Fibroblast of mammary gland (primary cell): ENCODE measurements at regions not wholly inside any gene's neighbourhood (a gene's known extent, or its start where the extent isn't known, plus 50 kb on each side); places are given as distances from the start of the nearest gene placed in this dataset.

Experiments
- DNase-seq: peaks from one replicate; pipeline ENCODE4 v3.0.0-alpha.2; 2010; ENCODE audit warnings: low read depth
- H3K4me3 ChIP-seq: 2 replicates; pipeline ENCODE4 v1.5.1; 2011; ENCODE audit warnings: low read depth, mild to moderate bottlenecking, low read length, moderate library complexity; ENCODE audit not compliant: control insufficient read depth
- TF ChIP-seq, protein P1 (sequence below): conservative IDR thresholded peaks from 2 replicates; pipeline ENCODE4 v1.5.1; 2011; ENCODE audit warnings: low read depth, low read length, inconsistent platforms; ENCODE audit not compliant: control insufficient read depth, insufficient read depth

DNA sequence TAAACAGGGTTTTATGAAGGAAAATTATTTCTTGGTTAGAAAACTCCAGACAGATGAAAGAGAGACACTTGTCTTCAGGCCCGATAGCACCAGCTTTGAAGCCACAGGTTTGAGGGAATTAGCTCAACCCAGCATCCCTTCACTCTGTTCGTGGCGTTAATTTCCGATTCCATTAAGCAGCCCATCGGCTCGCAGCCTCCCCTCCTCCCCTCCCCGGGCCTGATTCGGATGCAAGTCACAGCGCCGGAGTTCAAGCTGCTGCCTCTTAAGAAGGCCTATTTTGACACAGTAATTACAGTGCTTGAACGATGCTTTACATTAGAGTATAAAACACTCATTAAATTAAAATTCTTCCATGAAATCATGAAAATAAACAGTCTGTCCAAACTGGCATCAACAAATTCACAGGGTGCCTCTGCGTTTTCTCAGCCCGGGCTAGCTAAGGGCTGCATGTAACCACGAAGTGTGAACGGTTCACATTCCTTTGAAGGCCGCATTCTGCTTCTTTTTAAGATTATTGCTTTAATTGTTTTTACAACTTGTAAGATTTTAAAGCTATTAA is 145.8 kb downstream of the DICER1 start:
- H3K4me3 ChIP-seq: no peak overlapping the region
- TF ChIP-seq, protein P1, sequence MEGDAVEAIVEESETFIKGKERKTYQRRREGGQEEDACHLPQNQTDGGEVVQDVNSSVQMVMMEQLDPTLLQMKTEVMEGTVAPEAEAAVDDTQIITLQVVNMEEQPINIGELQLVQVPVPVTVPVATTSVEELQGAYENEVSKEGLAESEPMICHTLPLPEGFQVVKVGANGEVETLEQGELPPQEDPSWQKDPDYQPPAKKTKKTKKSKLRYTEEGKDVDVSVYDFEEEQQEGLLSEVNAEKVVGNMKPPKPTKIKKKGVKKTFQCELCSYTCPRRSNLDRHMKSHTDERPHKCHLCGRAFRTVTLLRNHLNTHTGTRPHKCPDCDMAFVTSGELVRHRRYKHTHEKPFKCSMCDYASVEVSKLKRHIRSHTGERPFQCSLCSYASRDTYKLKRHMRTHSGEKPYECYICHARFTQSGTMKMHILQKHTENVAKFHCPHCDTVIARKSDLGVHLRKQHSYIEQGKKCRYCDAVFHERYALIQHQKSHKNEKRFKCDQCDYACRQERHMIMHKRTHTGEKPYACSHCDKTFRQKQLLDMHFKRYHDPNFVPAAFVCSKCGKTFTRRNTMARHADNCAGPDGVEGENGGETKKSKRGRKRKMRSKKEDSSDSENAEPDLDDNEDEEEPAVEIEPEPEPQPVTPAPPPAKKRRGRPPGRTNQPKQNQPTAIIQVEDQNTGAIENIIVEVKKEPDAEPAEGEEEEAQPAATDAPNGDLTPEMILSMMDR: no peak
- no peak for DNase-seq

DNA sequence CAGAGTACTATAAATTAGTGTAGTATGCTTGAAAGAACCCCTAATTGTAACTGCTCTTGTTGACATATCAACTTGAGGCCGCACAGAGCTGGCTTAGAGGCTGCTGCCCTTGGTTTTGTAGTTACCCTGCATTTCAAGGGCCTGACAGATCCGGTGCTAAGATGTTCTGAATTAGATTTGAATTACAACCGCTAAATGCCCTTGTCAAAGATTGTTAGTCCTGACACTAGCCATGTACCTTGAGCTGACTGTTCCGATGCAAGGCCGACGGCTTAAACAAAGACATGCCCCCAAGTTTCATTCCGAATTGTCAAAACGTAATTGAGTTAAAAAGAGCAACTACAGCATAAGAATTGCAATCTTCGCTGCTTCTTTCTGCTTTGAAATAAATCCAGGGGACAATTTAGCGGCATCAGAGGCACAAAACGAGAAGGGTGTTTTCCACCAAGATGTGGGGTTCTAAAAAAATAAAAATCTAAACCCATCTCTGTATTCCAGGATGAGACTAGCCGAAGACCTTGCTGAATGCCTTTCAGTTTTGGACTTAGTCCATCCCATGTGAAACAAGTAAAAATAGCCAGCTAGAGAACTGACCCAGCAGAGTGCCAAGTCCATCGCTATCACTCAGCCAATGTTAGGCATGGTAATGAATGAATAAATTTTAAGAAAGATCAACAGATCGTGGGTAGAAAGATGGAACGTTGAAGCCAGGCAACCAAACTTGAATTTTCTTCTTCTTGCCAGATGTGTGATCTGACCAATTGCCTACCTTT is 148.7 kb downstream of the DICER1 start:
- TF ChIP-seq, protein P1: no peak
- H3K4me3 ChIP-seq: no peak overlapping the region
- no peak for DNase-seq

DNA sequence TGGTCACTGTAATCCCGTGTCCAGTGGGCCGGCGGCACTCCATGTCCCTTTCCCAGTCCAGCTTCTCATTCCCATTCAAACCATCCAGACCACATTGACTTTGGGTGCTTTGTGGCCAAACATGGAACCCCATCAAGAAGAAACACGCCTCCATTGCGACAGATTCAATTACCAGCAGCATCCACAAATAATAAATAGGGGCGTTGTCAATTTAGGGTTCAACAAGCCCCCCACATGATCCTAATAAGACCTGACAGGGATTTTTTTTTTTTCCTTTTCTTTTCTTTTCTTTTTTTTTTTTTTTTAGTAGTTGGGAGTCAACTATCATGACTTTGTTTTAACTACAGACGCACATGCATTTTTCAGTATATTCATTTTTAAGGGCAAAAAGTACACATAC is 149.4 kb downstream of the DICER1 start:
- TF ChIP-seq, protein P1: no peak
- no peak for DNase-seq
- H3K4me3 ChIP-seq: no peak overlapping the region

DNA sequence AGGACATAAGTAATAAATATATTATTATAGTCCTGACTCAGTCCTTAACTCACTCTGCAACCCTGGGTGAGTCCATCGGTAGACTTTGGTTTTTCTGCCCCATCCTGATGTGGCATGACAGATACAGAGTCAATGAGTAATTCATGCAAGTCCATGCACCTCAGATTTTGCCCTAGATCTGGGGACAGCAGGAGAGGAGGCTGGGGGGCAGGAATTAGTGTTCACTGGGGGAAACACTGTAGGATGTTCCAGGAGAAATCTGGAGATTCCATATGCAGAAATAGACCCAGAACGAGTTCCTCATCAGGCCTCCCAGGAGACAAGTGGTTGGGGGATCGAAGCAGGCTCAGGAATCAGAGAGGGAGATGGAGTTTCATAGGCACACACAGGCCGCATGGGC is 150.8 kb downstream of the DICER1 start:
- TF ChIP-seq, protein P1: no peak
- DNase-seq: no peak
- no peak overlapping the region for H3K4me3 ChIP-seq

DNA sequence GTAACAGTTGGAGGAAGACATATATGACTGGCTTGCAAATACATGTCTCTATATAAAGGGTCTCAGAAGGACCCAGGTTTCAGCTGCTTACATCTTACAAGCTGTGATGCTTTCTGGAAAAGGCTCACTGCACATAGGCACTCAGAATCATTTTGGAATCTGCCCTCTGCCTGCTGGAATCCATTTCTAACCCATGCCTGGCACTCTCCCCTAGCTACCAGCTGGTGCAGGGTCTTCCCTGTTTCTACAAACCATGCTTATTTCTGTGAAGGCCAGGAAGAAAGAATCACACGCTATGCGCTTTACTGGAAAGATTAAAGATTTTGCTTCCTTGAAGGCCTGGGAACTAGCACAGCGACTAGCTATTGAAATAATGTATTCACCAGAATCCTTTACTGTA is 151.3 kb downstream of the DICER1 start:
- DNase-seq: no peak
- H3K4me3 ChIP-seq: no peak overlapping the region
- TF ChIP-seq, protein P1: no peak

DNA sequence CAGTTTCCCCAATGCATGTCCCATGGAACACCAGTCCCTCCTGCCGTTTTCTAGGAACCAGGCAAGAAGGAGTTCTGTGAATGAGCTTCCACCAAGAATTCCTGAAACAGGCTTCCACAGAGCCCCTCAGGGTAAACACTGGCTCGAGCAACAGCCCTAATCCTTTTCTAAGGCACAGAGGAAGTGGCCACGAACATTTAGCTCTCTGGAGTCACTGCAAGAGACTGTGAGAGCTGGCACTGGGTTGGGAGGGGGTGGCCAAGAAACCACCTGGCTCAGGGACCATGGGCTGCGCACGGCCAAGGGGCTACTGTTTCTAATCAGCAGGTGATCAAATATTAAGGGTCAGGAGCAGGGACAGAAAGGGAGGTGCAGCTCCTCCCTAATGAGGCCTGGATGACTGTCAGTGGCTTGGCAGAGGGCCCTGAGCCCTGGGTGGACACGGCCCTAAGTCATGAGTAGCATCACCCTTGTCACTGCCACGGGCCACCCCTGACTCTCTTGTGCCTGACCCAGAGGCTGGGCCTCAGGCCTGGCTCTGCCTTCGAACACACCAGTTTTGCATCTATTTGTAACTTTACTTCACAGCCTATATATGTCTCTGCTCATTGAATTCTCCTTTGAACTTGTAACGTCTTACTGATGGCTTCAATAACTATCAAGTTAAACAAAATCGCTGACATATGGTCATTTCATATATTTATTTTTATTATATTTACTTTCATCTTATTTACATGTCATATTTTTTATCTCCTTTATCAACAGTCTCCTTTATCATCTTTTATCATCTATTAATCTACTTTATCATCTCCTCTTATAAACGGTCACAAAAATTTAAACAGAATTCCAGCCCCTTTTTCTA is 154.0 kb downstream of the DICER1 start:
- TF ChIP-seq, protein P1: no peak
- no peak for DNase-seq
- H3K4me3 ChIP-seq: no peak overlapping the region
